Keratinocyte (primary cell): ENCODE measurements at regions not wholly inside any gene's neighbourhood (a gene's known extent, or its start where the extent isn't known, plus 50 kb on each side); places are given as distances from the start of the nearest gene placed in this dataset.

Source experiments
- CTCF ChIP-seq, 3 experiments: IDR thresholded peaks in 1 of 3; conservative IDR thresholded peaks in 1 of 3; optimal IDR thresholded peaks in 1 of 3; 2 replicates in 2 of 3; 3 replicates in 1 of 3; pipeline versions ENCODE3 to v1.5.1; 2011; ENCODE audit warnings: low read length in 3 of 3, mild to moderate bottlenecking in 3 of 3, moderate library complexity in 2 of 3, control low read depth in 1 of 3, inconsistent platforms in 1 of 3; ENCODE audit not compliant: insufficient read depth in 2 of 3; ENCODE audit errors: extremely low read depth in 1 of 3
- EZH2 ChIP-seq: IDR thresholded peaks from one replicate; pipeline ENCODE4 v1.6.1; 2012; ENCODE audit warnings: inconsistent platforms, mild to moderate bottlenecking, low read length, moderate library complexity

- TF ChIP-seq CTCF (optimal IDR thresholded peaks at IDR 0.05 in 1 of 3, IDR thresholded peaks at IDR 0.05 in 1 of 3, conservative IDR thresholded peaks at IDR 0.05 in 1 of 3; ENCODE audit: extremely low read depth in 1 of 3, insufficient read depth in 2 of 3, low read length in 3 of 3) (no peak), EZH2 (no peak)
These were observed 378.0 kb upstream of the FAT3 start for GRCh38 chr11:91846649-91847048.
